ENCODE measurements at regions not wholly inside any gene's neighbourhood (a gene's known extent, or its start where the extent isn't known, plus 50 kb on each side); places are given as distances from the start of the nearest gene placed in this dataset.

DNA sequence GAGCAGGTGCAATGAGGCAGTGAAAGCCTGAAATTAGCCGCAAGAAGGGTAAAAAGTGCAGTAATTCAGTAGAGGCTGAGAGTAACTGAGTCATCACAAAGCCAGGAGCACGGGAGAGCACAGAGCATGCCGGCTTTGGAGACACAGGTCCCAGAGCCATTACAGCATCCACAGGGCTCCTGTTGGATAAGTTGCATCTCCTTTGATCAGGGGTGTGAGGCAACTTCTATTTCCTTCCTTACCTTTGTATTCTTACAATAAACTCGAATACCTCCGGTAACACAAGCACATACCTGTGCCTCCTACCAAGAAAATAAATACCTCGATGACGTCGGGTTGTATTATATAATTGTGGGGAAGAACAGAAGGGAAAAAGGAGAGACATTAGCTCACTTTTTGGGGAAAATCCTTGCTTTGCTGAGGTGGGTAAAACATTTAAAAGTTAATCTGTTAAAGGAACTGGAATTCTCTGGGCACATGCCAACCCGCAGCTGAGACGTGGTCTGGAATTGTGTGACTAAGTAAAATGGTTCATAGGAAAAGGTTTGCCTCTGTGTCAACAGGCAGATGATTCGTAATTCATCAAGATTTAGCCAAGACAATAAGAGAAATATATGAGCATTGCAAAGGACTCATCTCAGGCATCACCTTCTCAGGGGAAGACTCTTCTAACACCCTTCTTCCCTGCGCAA, 360.7 kb upstream of the ZFP64 start:
- TF ChIP-seq, protein P1, sequence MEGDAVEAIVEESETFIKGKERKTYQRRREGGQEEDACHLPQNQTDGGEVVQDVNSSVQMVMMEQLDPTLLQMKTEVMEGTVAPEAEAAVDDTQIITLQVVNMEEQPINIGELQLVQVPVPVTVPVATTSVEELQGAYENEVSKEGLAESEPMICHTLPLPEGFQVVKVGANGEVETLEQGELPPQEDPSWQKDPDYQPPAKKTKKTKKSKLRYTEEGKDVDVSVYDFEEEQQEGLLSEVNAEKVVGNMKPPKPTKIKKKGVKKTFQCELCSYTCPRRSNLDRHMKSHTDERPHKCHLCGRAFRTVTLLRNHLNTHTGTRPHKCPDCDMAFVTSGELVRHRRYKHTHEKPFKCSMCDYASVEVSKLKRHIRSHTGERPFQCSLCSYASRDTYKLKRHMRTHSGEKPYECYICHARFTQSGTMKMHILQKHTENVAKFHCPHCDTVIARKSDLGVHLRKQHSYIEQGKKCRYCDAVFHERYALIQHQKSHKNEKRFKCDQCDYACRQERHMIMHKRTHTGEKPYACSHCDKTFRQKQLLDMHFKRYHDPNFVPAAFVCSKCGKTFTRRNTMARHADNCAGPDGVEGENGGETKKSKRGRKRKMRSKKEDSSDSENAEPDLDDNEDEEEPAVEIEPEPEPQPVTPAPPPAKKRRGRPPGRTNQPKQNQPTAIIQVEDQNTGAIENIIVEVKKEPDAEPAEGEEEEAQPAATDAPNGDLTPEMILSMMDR (IDR thresholded peaks at IDR 0.05) = no peak
- TF ChIP-seq POLR2A (IDR thresholded peaks at IDR 0.05) = no peak

Measured in Peyer's patch (tissue), 4 donors.